HG02678 (cell line): ENCODE measurements at regions not wholly inside any gene's neighbourhood (a gene's known extent, or its start where the extent isn't known, plus 50 kb on each side); places are given as distances from the start of the nearest gene placed in this dataset.

Source experiments
- ATAC-seq: cut with Tn5 transposase; IDR thresholded peaks from one replicate; pipeline ENCODE4 v1.9.1; 2021; ENCODE audit warnings: mild to moderate bottlenecking, moderate library complexity; ENCODE audit not compliant: unreplicated experiment

GRCh38 chr6:170179616-170180324 is 111.1 kb downstream of the DLL1 start:
- no peak for ATAC-seq

- ATAC-seq = no peak
These were observed 112.1 kb downstream of the DLL1 start for GRCh38 chr6:170178561-170179477.

GRCh38 chr6:170177772-170178560 is 112.9 kb downstream of the DLL1 start:
- ATAC-seq = no peak

GRCh38 chr6:170176898-170177771 is 113.7 kb downstream of the DLL1 start:
- no peak for ATAC-seq

- ATAC-seq = no peak
These were observed 114.6 kb downstream of the DLL1 start for GRCh38 chr6:170176136-170176897.

GRCh38 chr6:170175644-170176135 is 115.2 kb downstream of the DLL1 start:
- no peak for ATAC-seq

GRCh38 chr6:170174771-170175643 is 115.9 kb downstream of the DLL1 start:
- ATAC-seq = no peak

GRCh38 chr6:170174124-170174770 is 116.6 kb downstream of the DLL1 start:
- ATAC-seq = no peak

- no peak for ATAC-seq
These were observed 117.5 kb downstream of the DLL1 start for GRCh38 chr6:170173335-170173881.

GRCh38 chr6:170172825-170173256 is 118.0 kb downstream of the DLL1 start:
- ATAC-seq = no peak

- no peak for ATAC-seq
These were observed 118.5 kb downstream of the DLL1 start for GRCh38 chr6:170172392-170172791.

GRCh38 chr6:170167657-170168159 is 123.2 kb downstream of the DLL1 start:
- ATAC-seq = no peak

GRCh38 chr6:170166511-170167122 is 124.3 kb downstream of the DLL1 start:
- no peak for ATAC-seq

GRCh38 chr6:170165471-170166117 is 125.3 kb downstream of the DLL1 start:
- no peak for ATAC-seq

- ATAC-seq = no peak
These were observed 125.8 kb downstream of the DLL1 start for GRCh38 chr6:170165085-170165470.

GRCh38 chr6:170164271-170164900 is 126.5 kb downstream of the DLL1 start:
- no peak for ATAC-seq
